HEK293T (cell line): ENCODE measurements at regions not wholly inside any gene's neighbourhood (a gene's known extent, or its start where the extent isn't known, plus 50 kb on each side); places are given as distances from the start of the nearest gene placed in this dataset.

Experiments used
- FOXM1 ChIP-seq: fragments of 450-650 bp; IDR thresholded peaks from 2 replicates; pipeline ENCODE4 v1.6.1; 2017; ENCODE audit warnings: mild to moderate bottlenecking, borderline replicate concordance
- SP1 ChIP-seq: fragments of 450-650 bp; IDR thresholded peaks from 2 replicates; pipeline ENCODE4 v1.6.1; 2017

DNA sequence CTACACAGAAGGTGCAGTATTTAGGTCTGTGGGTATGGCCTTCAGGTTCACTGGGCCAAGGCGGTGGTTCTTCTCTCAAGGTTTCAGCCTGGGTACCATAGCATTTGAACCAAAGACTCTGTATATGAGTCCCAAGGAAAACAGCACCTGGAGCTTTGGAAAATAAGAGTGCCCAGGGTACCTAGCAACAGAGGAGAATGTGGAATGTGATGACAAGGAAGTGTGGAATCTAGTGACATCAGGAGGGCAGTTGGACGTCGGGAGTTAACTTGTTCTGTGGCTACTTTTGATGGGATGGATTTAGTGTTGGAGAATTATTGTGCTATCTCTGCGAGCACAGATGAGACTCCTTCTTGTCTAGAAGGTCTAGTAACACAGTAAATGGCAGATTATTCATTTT, 201.2 kb downstream of the NOL4 start:
- no peak for TF ChIP-seq FOXM1
- no peak for TF ChIP-seq SP1
